HG03432 (cell line): ENCODE measurements at regions not wholly inside any gene's neighbourhood (a gene's known extent, or its start where the extent isn't known, plus 50 kb on each side); places are given as distances from the start of the nearest gene placed in this dataset.

Experiments
- ATAC-seq: cut with Tn5 transposase; IDR thresholded peaks from one replicate; pipeline ENCODE4 v1.9.1; 2021; ENCODE audit warnings: mild to moderate bottlenecking, moderate library complexity; ENCODE audit not compliant: unreplicated experiment

DNA sequence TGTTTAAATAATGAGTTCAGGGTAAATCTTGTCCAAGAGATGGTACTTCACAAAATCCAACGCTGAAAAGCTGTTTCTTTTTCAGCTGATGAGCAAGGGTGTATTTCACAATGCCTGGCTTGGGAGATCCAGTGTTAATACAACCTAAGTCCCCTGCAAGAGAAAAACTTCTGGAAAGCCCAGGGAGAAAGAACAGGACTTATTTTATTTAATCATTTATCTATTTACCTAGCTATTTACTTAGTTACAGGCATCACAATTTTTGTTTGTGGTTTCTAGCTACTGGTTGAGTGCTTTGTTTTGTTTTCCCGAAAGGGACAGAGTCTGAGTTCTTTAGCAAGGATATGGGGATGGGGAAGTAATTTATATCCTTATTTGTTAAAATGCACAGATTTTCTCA is 598.2 kb upstream of the SYT4 start:
- ATAC-seq, result no peak

DNA sequence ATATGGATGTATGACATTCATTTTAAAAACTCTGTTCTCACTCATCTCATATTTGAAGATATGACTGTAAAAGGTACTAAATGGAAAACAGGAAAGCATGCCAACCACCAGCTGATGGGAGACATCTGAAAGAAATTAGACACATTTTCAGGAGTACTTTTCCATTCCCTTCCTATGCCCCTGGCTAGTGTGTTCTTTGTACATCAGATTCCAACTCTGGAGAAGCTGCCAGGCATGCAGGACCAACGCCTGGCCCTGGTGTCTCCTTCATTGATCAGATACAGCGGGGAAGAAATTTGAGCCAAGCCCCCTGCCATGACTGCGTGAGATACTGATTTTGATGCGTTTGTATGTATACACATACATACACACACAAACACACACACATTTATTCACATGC is 599.0 kb upstream of the SYT4 start:
- no peak for ATAC-seq

DNA sequence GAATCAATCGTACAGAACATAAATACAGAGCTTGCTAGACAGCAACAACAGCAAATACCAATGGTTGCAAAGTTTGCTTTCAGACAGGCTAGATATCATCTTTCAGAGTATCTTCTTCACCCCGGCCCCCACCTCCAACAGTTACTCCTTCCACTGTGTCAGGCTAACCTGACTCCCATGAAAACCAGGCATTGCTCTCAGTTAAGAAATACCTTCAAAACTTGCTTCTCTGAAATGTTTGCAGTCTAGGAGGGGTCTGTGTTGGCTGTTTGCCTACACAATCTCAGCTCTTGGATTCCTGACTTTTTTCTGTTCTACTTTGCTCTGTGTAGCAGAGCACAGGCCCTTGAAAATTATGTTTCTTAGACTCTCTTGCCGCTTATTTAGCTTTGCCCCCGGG is 599.5 kb upstream of the SYT4 start:
- no peak for ATAC-seq

DNA sequence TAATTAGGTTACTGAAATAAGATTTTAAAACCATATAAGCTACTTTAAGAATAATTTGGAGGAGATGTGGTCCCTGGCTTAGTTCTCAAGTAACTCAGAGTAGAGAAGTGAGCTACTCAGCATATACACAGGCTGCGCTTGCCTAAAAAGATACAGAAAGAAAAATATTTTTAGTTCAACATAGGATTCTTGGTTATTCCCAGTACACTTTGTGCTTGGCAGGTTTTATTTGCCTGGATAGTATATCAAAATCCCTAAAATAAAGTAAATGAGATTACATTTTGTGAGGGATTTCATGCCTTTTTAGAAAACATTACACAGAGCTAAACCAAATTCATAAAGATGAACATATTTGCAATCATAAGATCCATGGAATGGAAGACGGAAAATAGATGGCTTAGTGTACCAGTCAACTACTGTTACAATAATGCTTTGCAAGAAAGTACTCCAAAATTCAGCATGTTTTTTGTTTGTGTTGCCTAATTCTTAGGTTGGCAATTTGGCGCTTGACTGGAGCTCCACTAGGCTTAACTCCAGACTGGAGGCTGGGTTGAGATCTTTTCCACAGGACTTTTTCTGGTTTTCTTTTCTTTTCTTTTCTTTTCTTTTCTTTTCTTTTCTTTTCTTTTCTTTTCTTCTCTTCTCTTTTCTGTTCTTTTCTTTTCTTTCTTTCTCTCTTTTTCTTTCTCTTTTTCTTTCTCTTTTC is 600.5 kb upstream of the SYT4 start:
- ATAC-seq, result no peak

DNA sequence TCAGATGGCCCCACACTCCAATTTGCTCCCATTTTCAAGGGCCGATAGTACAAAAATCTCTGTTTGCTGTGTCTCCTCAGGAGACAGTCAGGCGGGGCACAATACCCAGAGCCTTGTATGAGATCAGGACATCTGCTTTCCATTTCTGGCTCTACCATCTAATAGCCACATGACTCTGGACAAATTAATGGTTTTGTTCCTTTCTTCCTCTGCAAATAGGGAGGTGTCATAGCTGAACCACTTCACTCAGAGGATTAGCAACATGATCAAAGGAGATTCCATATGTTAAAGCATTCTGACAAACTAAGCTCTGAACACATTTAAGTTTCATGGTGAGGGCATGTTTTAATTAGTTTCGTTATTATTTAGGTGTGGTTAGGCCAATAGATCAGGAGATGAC is 602.1 kb upstream of the SYT4 start:
- no peak for ATAC-seq

DNA sequence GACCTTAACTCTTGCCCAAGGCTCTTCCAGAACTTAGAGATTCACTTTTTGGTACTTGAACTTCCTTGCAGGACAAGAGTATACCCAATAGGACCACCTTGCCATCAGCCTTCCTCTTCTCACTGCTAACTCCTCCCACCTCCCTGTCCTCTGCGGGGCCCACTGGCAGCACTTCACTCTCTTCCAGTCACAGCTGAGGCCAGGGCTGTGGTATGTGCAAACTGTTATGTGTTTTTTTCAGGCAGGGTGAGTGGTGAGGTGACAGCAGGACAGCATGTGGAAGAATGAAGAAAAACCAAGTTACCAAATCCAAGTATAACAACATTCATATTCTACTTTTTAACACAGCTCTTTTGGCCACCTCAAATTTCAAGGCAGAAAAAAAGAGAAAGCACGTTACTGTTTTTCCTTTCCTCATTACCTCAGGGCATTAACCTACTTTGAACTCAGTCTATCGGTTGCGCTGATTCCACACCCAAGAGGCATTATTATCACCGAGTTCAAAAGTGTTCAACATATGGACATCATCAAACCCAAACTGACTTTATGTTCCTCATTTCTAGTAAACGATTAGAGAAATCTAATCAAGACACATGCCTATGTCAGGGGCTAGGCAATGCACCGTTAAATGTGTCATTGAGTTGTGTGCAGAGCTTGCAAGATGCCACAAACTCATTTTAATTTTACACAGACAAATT is 605.2 kb upstream of the SYT4 start:
- no peak for ATAC-seq

DNA sequence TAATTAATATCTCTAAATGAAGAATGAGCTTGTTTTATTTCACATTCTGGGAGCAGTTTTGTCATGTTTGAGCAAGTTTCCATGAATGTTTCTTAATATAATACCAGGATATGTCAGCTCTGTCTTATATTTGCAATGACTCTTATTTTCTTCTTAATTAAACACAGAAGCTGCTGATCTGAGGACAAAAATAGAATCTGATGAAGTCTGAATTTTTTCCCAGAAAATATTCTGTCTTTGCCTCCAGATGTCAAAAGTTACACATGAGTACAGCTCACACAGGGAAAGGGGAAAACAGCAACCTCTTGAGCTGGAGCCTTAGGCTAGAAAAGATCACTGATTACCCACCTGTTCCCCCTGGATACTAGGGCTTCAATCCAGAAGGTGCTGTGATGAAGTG is 606.6 kb upstream of the SYT4 start:
- no peak for ATAC-seq

DNA sequence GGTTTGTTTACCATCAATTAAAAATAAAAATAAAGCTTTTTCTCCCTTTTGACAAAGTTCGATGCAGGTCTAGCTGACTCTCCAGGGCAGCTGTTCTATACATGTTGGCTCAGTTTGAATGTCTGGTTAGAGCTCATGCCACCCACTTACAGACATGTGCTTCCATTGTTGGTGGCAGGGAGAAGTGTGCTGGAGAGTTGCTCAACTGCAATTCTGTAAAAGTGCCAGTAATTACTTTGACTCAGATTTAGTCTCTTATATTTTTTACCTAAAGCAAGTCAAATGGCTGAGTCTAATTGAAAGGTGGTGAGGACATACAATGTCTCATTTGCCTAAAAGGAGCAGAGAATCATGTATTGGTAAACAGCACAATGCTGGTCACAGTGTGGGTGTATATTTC is 609.1 kb upstream of the SYT4 start:
- ATAC-seq, result no peak

DNA sequence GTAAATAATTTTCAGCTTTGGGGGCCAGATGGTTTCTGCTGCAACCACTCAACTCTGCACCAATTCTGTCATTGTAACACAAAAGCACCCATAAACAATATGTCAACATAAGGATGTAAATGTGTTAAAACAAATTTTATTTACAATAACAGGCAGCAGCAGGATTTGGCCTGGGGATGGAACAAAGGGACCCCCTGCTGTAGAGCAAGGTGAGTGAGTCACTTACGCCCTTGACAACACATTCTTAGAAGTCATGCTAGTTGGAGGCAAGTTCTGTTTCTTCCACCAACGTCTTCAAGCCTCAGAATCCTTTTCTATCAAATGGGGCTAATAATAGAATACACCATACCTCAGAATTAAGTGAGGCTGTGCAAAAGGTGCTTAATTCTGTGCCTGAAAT is 610.2 kb upstream of the SYT4 start:
- no peak for ATAC-seq

DNA sequence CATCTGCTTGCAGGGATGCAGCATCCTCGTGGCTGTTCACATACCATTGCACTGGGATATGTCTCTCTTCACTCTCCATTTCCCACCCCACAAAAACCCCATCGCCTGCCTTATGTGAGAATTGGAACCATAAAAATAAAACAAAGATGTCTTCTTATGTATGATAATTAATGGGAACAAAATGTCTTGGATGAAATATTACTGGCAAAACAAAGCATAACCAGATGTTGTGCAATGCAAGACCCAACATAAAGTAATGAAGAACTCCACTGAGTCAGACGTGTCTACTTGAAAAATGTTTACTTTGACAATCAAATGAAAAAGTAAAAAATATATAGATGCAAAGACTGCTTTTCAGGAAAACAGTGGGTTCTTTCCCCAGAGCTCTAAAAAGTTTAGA is 611.3 kb upstream of the SYT4 start:
- no peak for ATAC-seq

DNA sequence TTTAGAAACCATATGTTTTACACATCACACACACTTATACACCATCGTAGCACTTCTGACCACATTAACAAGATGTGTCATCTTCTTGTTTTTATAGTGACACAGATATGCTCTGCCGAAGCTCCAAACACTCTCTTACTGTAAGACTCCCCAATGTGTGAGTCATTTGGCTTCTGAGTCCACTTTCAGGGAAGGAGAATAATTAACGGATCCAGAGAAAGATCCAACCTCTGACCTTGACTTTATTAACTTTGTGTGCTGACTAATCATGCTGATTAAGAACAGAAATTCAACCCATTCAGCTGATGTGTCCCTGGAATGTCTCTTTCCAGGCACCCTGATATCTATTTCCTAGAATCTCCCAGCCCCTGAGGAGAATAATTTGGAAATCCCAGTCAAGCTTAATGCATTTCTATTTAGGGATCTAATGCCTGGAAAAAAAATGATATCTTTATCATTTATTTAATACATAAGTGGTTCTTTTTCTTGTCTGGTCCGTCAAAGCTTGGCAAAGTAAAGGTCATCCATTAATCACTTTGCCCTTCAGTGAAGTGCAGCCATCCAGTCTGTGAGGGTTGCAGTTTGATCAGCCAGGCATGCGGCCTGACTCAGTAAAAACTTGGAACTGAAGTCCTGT is 615.8 kb upstream of the SYT4 start:
- no peak for ATAC-seq

DNA sequence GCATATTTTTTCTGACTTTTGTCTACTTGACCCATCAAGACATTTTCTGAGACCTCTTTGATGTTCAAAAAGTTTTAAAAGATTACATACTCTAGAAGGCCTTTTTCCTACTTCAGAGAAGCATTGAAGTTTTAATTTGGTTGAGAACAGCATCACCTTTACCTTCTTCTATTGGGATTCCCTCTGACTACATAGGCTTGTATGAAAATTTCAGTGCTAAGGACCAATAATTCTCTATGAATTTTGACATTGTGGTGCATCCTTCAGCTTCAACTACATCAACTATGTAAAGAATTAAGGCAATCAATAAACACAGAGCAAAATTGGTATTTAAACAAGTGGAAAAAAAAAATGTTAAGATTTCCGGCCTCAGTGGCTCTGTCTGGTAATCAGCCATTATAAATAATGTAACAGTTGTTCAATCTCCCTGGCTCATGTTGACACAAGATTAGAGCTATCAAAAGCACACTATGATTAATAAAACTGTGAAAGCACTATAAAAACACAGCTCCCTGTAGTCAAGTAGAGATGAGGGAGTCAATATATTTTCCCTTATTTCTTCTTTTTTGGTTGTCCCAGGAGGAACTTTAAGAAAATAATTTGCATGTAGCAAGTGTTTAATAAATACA is 627.0 kb upstream of the SYT4 start:
- no peak for ATAC-seq

DNA sequence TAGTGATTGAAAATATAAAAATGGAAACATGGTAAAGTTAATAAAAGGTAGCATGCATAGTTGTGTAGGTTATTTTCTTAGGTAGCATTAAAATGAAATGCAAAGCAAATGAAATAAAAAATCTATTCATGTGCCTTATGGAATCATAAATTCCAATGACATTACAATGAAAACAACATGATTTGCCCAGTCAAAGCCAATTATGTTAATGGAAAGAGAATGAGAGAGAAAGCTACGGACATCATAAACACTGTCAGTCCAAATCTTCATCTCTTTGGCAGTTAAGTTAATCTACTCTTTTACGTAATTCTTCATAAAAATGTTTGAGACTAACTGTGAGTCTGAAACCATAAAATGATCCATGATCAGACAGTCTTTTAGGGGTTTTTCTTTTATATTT is 636.7 kb upstream of the SYT4 start:
- ATAC-seq, result no peak

DNA sequence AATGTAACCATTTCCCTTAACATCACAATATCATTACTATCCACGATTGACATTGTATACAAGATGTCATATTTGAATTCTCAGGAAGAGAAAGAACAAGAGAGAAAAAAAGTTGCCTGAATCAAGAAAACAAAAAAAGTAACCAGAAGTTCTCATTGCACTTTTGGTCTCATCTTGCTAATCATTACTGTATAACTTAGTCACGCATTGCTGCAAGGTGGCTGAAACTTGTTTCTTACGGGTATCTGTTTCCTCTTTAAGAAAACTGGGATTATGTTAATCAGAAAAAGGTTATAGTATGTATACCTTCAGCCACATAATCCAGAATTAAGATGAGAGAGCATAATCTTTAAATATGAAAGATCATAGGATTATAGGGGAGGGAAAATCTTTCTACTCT is 639.7 kb upstream of the SYT4 start:
- no peak for ATAC-seq

DNA sequence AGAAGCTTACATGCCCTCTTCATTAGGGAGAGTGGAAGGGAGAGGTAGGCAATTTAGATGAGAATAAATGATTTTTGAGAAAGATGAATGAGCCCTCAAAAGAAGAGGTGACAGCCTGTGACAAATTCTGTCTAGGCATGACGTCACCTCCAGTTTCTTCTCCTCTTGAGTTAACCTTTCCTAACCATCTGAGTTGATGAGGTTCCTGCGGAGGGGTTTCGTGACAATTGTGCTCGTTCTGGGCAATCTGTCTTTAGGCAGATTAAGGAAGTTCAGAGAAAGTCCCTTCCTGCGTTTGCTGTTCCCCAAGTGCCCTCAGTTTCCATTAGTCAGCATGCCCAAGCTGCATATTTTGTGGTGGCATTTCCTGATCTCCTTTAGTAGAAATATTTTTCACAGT is 640.2 kb upstream of the SYT4 start:
- ATAC-seq, result no peak

DNA sequence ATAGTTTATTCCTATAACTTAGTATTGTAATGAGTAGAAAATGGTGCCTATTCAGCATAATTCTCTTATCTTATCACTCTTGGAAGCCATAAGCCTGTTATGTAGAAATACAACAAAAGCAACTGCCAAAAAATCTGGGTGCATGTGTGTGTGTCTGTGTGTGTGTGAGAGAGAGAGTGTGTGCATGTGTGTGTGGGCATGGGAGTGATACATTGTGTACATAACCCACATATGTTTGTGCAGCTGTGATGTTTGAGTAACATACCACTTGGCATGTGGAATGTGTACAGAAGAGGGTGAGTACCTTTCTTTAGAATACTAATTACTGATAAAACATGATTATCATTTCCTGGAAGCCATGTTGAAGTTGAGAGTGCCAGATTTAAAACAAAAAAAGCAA is 642.3 kb upstream of the SYT4 start:
- ATAC-seq, result no peak

DNA sequence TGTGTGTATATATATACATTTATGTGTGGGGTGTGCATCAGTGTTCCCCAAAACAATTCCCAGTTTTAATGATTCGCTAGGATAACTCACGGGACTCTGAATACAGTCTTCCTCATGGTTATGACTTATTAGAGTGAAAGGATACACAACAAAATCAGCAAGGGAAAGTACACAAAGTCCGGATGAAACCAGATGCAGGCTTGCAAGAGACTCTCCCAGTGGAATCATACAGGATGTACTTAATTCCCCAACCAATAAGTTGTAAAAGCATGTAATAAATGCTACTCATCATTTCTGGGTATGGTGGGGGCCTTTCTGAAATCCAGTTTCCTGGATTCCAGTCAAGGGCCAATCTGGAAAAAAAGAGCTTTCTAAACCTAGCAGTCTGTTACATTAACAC is 654.1 kb upstream of the SYT4 start:
- ATAC-seq, result no peak

DNA sequence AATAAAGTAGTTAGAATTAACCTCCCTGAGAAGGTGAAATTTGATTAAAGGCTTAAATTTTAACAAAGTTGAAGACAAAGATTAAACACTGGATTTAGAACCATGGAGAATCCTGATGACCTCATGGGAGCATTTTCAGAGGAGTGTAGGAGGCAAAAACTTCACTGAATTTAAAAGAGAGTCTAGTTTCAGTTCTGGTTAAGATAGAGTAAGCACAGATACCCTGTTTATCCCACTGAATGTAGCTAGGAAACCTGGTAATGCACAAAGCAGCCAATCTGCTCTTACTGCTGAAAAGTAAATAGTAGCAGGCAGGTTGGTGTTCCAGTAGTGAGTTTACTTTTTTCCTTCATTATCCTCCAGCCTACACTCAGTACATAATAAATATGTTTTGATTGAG is 654.9 kb upstream of the SYT4 start:
- ATAC-seq, result no peak

DNA sequence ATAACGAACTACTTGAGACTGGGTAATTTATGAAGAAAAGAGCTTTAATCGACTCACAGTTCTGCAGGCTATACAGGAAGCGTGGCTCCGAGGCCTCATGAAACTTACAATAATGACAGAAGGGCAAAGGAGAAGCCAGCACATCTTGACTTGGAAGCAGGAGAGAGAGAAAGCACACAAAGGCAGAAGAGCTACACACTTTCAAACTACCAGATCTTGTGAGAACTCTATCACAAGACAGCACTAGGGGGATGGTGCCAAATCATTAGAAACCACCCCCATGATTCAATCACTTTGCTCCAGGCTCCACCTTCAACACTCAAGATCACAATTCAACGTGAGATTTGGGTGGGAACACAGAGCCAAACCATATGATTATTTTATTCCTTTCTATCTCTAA is 655.9 kb upstream of the SYT4 start:
- no peak for ATAC-seq

DNA sequence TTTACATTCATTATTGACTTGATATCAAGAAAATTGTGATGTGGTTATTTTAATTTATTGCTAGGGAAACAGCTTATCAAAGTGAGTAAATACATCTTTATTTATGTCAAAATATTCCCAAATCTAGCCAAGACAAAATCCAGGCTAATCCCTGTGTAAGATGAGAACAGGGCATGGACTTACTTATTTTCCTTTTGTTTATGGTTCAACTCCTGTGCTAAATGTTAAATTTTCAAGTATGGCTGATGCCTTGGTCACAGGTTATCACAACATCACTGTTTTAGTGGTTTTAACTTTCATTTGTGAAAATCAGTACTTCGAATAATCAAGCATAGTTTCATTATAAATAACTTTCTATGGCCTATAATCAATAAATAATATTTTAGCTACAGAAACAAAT is 657.0 kb upstream of the SYT4 start:
- no peak for ATAC-seq

DNA sequence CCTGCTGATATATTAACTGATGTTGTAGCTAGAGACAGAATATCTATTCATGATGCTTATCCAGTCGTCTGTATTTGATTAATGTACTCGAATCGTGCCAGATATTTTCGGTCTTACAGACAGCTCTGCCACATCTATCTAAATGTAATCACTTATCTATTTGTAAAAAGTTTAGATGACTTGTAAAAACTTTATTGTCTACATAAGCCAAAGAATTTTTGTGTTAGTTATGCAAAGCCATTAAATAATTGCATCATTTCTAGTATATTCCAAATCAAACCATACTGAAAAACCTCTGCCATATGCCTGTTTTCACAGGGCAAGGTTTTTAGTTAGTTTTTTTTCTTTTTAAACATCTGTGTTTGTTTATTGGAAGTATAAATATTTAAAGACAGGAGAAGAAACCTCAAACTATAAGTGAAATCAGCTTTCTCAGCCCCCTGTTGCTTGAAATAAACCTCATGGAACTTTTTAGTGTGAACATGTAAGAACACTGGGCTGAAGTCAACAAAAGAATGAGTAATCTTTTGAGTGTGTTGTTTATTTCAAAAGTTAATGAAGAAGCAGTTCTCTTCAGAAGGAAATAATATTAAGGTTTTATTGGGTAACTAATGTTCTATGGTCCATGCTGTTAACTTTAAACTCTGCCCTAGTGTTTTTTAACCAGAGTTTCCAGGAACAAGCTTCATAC is 657.6 kb upstream of the SYT4 start:
- no peak for ATAC-seq
